Ovary (tissue), 7 donors: ENCODE measurements at regions not wholly inside any gene's neighbourhood (a gene's known extent, or its start where the extent isn't known, plus 50 kb on each side); places are given as distances from the start of the nearest gene placed in this dataset.

ENCODE experiments used
- DNase-seq, 5 donors: peaks; one replicate each; pipeline ENCODE4 v3.0.0-alpha.2; 2019 to 2020
- H3K27ac ChIP-seq, 2 donors: fragments of 200-600 bp; one replicate each; pipeline versions ENCODE4 v1.5.1 to v1.8.0; 2019 to 2022
- H3K27me3 ChIP-seq: fragments of 200-600 bp; one replicate; pipeline ENCODE4 v1.8.0; 2022
- H3K36me3 ChIP-seq: fragments of 200-600 bp; sonication (generic); one replicate; pipeline ENCODE4 v1.5.1; 2019
- H3K4me1 ChIP-seq: one replicate; pipeline ENCODE4 v1.8.1; 2013; ENCODE audit warnings: mild to moderate bottlenecking, moderate library complexity; ENCODE audit not compliant: insufficient read depth
- H3K4me3 ChIP-seq: fragments of 200-600 bp; sonication (generic); one replicate; pipeline ENCODE4 v1.5.1; 2017
- H3K9me3 ChIP-seq, 2 donors: fragments of 200-600 bp in 1 of 2; sonication (generic) in 1 of 2; one replicate each; pipeline versions ENCODE4 v1.5.1 to v1.8.1; 2013 to 2019; ENCODE audit warnings: mild to moderate bottlenecking in 1 of 2, moderate library complexity in 1 of 2
- EP300 ChIP-seq: sonication (generic); formaldehyde crosslinking; IDR thresholded peaks from one replicate; pipeline ENCODE4 v1.6.1; 2017; ENCODE audit warnings: antibody characterized with exemption
- POLR2A ChIP-seq: fragments of 450-650 bp; IDR thresholded peaks from one replicate; pipeline ENCODE4 v1.6.1; 2017; ENCODE audit warnings: antibody characterized with exemption, mild to moderate bottlenecking, moderate library complexity
- WGBS, 3 donors: extraction: QIAGEN DNeasy Blood & Tissue Kit in 1 of 3; methylation state at CpG; one replicate each; pipeline versions ENCODE4 v1.1.5 to v1.1.7; 2013 to 2017; 5-methylcytosine and 5-hydroxymethylcytosine counted together
- intact Hi-C, 4 donors: fragments of 100-400 bp; cut with DNase I; formaldehyde crosslinking; loops; one replicate each; pipeline versions ENCODE4 v1.11.0 to v1.15.1; 2022 to 2023
- TF ChIP-seq, protein P1 (sequence below), 3 donors: fragments of 450-650 bp in 2 of 3; fragments of 200-600 bp in 1 of 3; IDR thresholded peaks; one replicate each; pipeline versions ENCODE4 v1.5.1 to v1.8.0; 2016 to 2022; ENCODE audit warnings: antibody characterized with exemption in 3 of 3, mild to moderate bottlenecking in 1 of 3
- donor health status: DM: no; HTN: no; CAD: no; lungs with moderate emphysema.
- donor health status: DM: no; HTN: no; CAD: no.
- donor health status: Bipolar disorder and iron deficiency.
- donor health status: DM: no; HTN: no; CAD: no.
- donor health status: DM: yes; HTN: yes; CAD: no.

DNA sequence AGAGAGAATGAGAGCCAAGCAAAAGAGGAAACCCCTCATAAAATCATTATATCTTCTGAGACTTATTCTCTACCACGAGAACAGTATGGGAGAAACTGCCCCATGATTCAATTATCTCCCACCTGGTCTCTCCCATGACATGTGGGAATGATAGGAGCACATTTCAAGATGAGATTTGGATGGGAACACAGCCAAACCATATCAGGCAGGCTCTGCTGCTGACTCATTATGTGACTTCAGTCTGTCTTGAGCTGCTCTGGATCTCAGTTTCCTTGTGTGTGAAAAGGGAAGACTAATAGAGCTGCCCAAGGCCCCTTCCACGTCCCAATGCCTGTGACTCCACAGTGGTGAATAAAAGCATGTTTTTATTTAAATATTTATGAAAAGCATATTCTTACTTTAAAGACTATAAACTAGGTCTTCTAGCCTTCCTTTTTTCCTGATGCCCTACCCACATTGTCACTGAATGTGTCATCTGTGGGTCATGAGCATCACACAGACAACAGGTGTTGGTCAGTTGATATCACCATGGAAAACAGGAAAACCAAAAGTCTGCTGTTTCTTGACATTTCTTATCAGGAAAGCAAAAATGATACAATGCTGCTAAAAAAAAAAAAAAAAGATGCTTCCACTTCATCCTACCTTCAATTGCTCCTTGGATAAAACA lies 96.0 kb upstream of the PPP2R3A start:
- no peaks in the 10 kb centered on the region for H3K36me3 ChIP-seq

DNA sequence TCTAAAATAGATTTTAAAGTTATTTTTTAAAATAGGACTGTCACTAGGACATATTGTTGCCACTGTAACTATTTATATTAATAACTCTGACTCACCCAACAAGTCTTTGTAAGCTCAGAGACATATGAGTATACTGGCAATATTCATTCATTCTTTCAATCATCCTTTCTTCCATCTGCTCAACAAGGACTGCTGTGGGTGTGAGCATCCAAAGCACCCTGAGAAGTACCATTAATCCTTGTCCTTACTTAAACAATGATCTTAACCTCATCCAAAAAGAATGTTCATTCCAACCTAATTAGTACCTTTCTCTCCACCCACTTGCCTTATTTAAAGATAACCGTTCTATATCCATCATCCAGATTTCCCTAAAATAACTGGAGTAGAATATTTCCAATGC lies 94.2 kb upstream of the PPP2R3A start:
- no peak overlapping the region for H3K27ac ChIP-seq
- H3K4me3 ChIP-seq, result no peak overlapping the region
- TF ChIP-seq EP300, result no peak
- TF ChIP-seq POLR2A, result no peak
- TF ChIP-seq, protein P1, sequence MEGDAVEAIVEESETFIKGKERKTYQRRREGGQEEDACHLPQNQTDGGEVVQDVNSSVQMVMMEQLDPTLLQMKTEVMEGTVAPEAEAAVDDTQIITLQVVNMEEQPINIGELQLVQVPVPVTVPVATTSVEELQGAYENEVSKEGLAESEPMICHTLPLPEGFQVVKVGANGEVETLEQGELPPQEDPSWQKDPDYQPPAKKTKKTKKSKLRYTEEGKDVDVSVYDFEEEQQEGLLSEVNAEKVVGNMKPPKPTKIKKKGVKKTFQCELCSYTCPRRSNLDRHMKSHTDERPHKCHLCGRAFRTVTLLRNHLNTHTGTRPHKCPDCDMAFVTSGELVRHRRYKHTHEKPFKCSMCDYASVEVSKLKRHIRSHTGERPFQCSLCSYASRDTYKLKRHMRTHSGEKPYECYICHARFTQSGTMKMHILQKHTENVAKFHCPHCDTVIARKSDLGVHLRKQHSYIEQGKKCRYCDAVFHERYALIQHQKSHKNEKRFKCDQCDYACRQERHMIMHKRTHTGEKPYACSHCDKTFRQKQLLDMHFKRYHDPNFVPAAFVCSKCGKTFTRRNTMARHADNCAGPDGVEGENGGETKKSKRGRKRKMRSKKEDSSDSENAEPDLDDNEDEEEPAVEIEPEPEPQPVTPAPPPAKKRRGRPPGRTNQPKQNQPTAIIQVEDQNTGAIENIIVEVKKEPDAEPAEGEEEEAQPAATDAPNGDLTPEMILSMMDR (IDR thresholded peaks at IDR 0.05), result no peak
- DNase-seq, result no peak
- no peaks in the 10 kb centered on the region for H3K36me3 ChIP-seq
- no peaks in the 10 kb centered on the region for H3K27me3 ChIP-seq
- no peaks in the 10 kb centered on the region for H3K4me1 ChIP-seq
- no peaks in the 10 kb centered on the region for H3K9me3 ChIP-seq
- WGBS, 3 donors, result 51 to 75% (median 67%) methylated on average over 1 of the region's 1 CpG
- intact Hi-C loops, result no loop called here

More for the DNA sequence above, 96.0 kb upstream of the PPP2R3A start:
- no peak for DNase-seq
- Histone ChIP-seq H3K27ac (no peak overlapping the region), H3K9me3 (no peaks in the 10 kb centered on the region), H3K4me3 (no peak overlapping the region), H3K27me3 (no peaks in the 10 kb centered on the region), H3K4me1 (no peaks in the 10 kb centered on the region)
- WGBS, 3 donors, result 71 to 83% (median 77%) methylated on average over 2 of the region's 2 CpGs
- TF ChIP-seq EP300 (no peak), POLR2A (no peak)
- TF ChIP-seq, protein P1 (IDR thresholded peaks at IDR 0.05), result no peak
- intact Hi-C loops, result no loop called here

DNA sequence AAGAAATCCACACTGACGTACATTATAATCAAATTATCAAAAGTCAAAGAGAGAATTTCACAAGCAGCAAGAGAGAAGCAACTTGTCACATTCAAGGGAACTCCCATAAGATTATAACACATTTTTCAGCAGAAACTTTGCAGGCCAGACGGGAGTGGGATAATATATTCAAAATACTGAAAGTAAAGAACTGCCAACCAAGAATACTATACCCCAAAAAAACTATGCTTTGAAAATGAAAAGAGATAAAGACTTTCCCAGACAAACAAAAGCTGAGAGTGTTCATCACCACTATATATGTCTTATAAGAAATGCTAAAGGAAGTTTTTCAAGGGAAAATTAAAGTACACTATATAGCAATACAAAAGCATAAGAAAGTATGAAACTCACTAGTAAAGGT lies 91.5 kb upstream of the PPP2R3A start:
- Histone ChIP-seq H3K36me3 (no peaks in the 10 kb centered on the region), H3K4me3 (no peak overlapping the region), H3K27ac (no peak overlapping the region), H3K9me3 (no peaks in the 10 kb centered on the region), H3K4me1 (no peaks in the 10 kb centered on the region), H3K27me3 (no peaks in the 10 kb centered on the region)
- intact Hi-C loops, result no loop called here
- TF ChIP-seq POLR2A (no peak), EP300 (no peak)
- TF ChIP-seq, protein P1 (IDR thresholded peaks at IDR 0.05), result no peak
- WGBS, 3 donors, result 80 to 83% (median 81%) methylated on average over 2 of the region's 2 CpGs
- no peak for DNase-seq

DNA sequence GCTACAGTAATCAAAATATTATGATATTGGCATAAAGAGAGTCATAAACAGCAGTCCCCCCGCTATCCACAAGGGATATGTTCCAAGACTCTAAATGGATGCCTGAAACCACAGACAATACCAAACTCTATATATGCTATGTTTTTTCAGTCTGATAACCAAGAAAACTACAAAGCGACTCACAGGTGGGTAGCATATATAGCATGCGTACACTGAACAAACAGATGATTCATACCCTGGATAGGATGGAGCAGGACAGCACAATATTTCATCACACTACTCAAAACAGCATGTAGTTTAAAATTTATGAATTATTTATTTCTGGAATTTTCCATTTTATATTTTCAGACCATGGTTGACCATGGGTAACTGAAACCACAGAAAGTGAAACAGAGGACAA lies 87.0 kb upstream of the PPP2R3A start:
- H3K4me1 ChIP-seq, result no peaks in the 10 kb centered on the region
- no peak overlapping the region for H3K27ac ChIP-seq
- WGBS, 3 donors, result 94 to 95% (median 94%) methylated on average over 3 of the region's 3 CpGs
- intact Hi-C loops, result no loop called here
- TF ChIP-seq POLR2A (no peak), EP300 (no peak)
- TF ChIP-seq, protein P1 (IDR thresholded peaks at IDR 0.05), result no peak
- no peak for DNase-seq
- no peaks in the 10 kb centered on the region for H3K36me3 ChIP-seq
- H3K9me3 ChIP-seq, result no peaks in the 10 kb centered on the region
- no peaks in the 10 kb centered on the region for H3K27me3 ChIP-seq
- H3K4me3 ChIP-seq, result no peak overlapping the region
